Sciatic nerve (tissue), 2 donors: ENCODE measurements at regions not wholly inside any gene's neighbourhood (a gene's known extent, or its start where the extent isn't known, plus 50 kb on each side); places are given as distances from the start of the nearest gene placed in this dataset.
A peak's percentile ranks its signal among the peaks of the same experiment; 100 is the strongest.

ENCODE experiments used
- ATAC-seq: fragments of 200-7000 bp; cut with Tn5 transposase; one replicate; pipeline ENCODE4 v1.9.1; 2020; ENCODE audit warnings: mild to moderate bottlenecking, moderate library complexity
- DNase-seq: peaks from one replicate; pipeline ENCODE4 v3.0.0-alpha.2; 2020; ENCODE audit warnings: low spot score
- intact Hi-C: fragments of 100-400 bp; cut with DNase I; formaldehyde crosslinking; loops from one replicate; pipeline ENCODE4 v1.14.2; 2022
- donor health status: DM: no; HTN: no; CAD: no.
- donor health status: DM: no; HTN: no; CAD: no.

DNA sequence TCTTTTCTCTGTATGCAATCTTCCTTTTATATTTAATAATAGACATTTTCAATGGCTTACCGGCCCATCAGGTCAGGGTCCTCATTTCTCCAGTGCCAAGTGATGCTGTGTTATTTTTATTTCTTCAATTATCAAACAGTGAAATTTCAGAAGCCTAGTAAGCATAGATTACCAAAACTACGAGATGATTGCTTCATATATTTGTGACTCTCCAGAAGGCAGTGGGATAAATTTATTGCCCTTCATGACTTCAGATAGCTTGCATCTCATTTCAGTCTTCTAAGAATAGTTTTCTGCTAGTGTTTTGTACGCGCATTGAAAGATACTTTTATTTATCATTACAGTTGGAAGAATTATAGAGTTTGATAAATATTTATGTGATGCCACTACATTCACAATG, 139.6 kb downstream of the FAT3 start:
- intact Hi-C loops, result no loop called here
- ATAC-seq, result no peak
- DNase-seq, result no peak

DNA sequence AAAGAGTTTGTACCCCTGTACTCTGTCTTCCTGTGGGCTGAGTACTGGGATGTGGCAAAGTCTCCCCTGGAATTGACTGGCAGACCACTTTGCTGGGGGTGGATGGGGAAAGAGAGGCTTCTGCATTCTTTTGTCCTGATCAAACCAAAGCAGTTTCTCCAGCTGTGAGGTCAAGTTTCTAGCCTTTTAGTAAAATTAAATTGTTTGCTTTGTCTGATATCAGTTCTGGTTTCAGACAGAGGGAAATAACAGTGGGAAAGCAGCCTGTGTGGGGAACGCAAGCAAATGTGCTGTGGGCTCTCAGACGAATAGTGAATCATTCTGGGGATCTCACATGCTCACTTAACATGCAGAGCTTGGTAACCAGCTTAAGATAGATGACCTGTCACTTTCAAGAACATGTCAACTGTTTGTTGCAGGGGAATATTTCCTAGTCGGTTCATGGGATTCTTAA, 151.6 kb downstream of the FAT3 start:
- ATAC-seq, result no peak
- DNase-seq, result no peak
- intact Hi-C loops, result no loop called here

GRCh38 chr11:92376680-92377079, 152.1 kb downstream of the FAT3 start:
- ATAC-seq (no peak), DNase-seq (no peak)
- intact Hi-C loops, result no loop called here

DNA sequence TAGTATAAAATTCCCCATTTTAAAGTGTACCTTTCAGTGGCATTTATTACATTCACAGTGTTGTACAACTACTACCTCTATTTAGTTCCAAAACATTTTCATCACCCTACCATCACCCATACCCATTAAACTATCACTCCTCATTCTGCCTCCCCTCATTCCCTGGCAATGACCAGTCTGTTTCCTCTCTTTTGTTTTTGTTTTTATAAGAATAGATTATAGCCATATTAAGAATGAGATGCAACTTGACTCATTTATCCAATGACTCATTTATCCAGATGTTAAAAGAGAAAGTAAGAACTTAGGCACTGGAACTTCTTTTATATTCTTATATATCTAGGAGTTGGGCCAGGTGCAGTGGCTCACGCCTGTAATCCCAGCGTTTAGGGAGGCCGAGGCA, 156.3 kb downstream of the FAT3 start:
- intact Hi-C loops, result no loop called here
- ATAC-seq, result no peak
- no peak for DNase-seq

GRCh38 chr11:92382311-92382710, 157.7 kb downstream of the FAT3 start:
- intact Hi-C loops, result no loop called here
- ATAC-seq, result no peak
- no peak for DNase-seq

GRCh38 chr11:92383430-92383829, 158.8 kb downstream of the FAT3 start:
- intact Hi-C loops, result no loop called here
- no peak for DNase-seq
- peak; percentile 62 for ATAC-seq

DNA sequence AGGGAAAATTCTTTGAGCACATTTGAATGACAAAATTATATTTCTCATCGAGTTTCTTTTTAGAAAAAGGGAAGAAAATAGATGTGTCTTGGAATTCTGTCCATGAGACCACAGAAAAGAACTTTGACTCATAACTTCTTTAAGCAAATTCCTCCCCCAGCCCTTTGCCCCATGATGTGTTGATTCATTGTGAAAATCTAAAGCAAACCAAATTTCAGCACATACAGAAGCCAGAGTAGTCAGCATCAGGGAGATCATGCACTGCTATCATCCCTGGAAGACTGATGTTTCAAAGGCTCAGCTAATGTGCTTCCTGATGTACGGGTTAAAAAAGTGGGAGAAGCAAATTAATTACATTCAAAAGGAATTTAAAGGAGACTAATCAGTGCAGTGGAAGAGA, 159.7 kb downstream of the FAT3 start:
- no peak for DNase-seq
- ATAC-seq, result no peak
- intact Hi-C loops, result no loop called here

DNA sequence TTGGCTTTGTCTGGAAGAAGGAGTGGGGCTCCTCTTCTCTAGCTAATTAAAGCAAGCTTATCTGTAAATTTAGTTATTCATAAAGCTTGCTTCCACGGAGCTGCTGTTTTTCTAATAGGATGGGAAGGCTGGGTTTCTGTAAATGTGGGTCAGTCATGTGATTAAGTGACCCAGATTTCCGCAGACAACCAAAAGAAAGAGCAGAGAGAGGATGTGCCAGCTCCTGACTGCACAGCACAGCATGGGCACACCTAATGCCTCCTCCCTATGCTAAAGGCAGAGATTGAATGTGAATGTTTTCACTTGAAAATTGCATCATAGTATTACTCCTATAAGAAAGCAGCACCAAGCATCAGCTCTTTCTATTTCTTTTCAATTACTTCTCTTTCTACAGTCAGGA, 160.2 kb downstream of the FAT3 start:
- intact Hi-C loops, result no loop called here
- DNase-seq (no peak), ATAC-seq (no peak)

DNA sequence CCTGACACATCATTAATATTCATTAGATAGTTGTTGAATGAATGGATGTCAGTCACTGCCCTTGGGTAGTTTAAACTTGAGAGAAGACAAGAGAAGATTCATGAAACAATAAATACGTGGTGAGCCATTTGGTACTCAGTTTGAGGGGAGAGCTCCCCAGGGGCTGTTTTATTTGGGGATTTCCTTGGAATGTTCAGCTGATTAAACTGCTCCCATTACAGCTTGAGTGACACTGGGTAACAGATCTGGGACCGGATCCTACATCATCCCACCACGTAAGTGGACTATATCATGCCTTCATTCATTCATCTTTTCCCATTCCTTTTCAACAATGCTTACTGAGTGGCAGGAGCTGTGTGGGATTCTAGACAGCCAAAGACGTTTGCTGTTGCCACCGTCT, 162.0 kb downstream of the FAT3 start:
- ATAC-seq, result no peak
- no peak for DNase-seq
- intact Hi-C loops, result no loop called here

- DNase-seq (no peak), ATAC-seq (no peak)
- intact Hi-C loops, result no loop called here
Measured at GRCh38 chr11:92387859-92388258, 163.2 kb downstream of the FAT3 start.

- DNase-seq (no peak), ATAC-seq (no peak)
- intact Hi-C loops, result no loop called here
Measured at GRCh38 chr11:92388380-92388779, 163.8 kb downstream of the FAT3 start.

GRCh38 chr11:92390783-92391182, 166.2 kb downstream of the FAT3 start:
- intact Hi-C loops, result no loop called here
- ATAC-seq, result no peak
- no peak for DNase-seq

- intact Hi-C loops, result no loop called here
- DNase-seq, result no peak
- no peak for ATAC-seq
Measured at GRCh38 chr11:92391364-92391763, 166.7 kb downstream of the FAT3 start.

DNA sequence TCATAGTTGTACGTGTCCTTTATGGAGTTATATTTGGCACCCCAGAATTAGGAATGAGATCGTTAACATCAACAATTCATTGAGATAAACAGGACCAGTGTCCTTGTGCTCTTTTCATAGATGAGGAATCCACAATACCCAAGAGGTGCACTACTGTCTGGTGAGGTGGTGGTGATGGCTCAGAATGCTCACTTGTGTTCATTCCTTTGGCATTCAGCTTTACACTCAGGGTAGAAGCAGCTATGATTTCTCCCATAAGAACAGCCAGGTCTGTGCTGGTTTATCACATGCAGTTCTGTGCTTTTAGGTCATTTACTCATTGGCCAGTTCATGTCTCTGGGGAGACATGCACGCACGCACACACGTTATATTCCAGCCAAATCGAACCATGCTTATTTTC, 167.2 kb downstream of the FAT3 start:
- ATAC-seq (no peak), DNase-seq (no peak)
- intact Hi-C loops, result no loop called here

GRCh38 chr11:92393218-92393617, 168.6 kb downstream of the FAT3 start:
- DNase-seq (no peak), ATAC-seq (no peak)
- intact Hi-C loops, result no loop called here

GRCh38 chr11:92396133-92396532, 171.5 kb downstream of the FAT3 start:
- ATAC-seq, result no peak
- intact Hi-C loops, result no loop called here
- DNase-seq, result no peak

DNA sequence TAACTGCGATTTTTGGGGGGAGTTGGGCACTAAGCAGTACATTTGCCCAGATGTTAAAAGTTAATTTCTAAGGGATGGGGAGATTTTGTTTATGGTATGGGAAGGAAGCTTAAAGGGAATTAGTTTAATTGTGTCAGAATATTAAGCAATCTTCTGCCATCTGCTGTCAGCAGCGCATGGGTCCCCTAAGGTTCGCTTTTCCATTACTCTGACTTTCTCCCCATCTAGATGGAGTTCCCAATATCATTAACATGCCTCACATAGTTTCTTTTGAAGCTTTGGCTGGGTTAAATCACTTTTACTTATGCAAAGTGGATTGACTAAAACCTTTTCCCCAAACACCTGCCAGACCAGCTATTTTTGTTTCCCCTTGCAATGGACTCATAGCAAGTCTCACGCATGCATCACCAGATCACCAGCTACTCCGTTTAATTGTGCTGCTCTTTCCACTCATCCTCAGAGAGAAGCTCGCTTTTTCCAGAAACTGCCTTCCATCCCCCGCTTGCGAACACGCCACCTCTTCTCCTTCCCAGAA, 172.7 kb downstream of the FAT3 start:
- intact Hi-C loops, result no loop called here
- no peak for ATAC-seq
- no peak for DNase-seq

- ATAC-seq, result no peak
- intact Hi-C loops, result no loop called here
Measured at GRCh38 chr11:92399705-92400104, 175.1 kb downstream of the FAT3 start.

GRCh38 chr11:92401520-92401919, 176.9 kb downstream of the FAT3 start:
- DNase-seq (no peak), ATAC-seq (no peak)
- intact Hi-C loops, result no loop called here

More at GRCh38 chr11:92399705-92400104, 175.1 kb downstream of the FAT3 start:
- DNase-seq, result no peak

DNA sequence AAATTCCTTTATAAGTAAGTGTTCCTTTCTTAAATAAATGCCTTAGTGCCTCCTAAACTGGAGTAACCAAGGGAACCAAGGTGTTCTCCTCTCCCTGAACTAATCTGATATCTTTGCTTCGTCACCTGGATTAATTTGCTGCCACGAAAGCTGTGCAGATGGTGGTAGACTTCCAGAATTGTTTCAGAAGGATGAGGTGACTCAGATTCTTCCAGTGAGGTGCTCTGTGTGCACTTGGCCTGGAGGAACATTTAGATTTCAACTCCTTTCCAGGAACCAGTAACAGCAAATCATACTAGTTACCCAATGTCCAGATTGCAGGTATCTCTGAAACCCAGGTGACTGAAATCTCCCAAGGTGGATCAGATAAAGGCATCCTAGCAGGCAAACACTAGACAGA, 181.9 kb downstream of the FAT3 start:
- ATAC-seq, result no peak
- DNase-seq, result no peak
- intact Hi-C loops, result no loop called here

DNA sequence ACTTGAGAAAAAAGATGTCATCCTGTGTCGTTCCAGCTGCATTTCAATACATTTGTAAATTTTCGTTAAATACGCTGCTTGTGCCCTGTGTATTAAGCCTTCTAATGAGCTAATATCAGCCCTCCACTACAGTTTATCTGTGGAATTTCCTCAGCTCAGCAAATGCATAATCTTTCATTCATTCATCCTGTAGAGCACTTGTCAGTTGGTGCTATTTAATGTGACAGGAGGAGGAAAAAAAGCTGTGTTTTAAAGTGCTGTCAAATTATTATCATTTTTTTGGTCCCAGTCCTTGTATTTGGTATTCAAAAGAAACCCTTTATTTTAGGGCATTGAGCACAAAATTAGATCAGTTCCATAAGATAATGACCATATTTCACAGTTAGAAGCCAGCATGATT, 184.7 kb downstream of the FAT3 start:
- ATAC-seq (no peak), DNase-seq (no peak)
- intact Hi-C loops, result no loop called here

GRCh38 chr11:92409956-92410355, 185.3 kb downstream of the FAT3 start:
- DNase-seq (no peak), ATAC-seq (no peak)
- intact Hi-C loops, result no loop called here
